HEK293T (cell line): ENCODE measurements at regions not wholly inside any gene's neighbourhood (a gene's known extent, or its start where the extent isn't known, plus 50 kb on each side); places are given as distances from the start of the nearest gene placed in this dataset.

Experiments
- CTCF ChIA-PET: fragments of 350-600 bp; formaldehyde crosslinking; extraction: SDS; loops from one replicate; lab custom pipeline; 2021; ENCODE audit warnings: antibody characterized with exemption, inconsistent platforms; lab: Yijun Ruan, JAX
- POLR2A ChIA-PET: fragments of 350-600 bp; formaldehyde crosslinking; extraction: SDS; loops from one replicate; lab custom pipeline; 2020; ENCODE audit warnings: antibody characterized with exemption, inconsistent platforms; lab: Yijun Ruan, JAX
- DNase-seq: peaks from one replicate; pipeline ENCODE4 v3.0.0; 2012; ENCODE audit warnings: mixed read lengths; ENCODE audit errors: extremely low spot score
- ARNT ChIP-seq: fragments of 450-650 bp; IDR thresholded peaks from 2 replicates; pipeline ENCODE4 v1.6.1; 2017; ENCODE audit warnings: mild to moderate bottlenecking
- BHLHE40 ChIP-seq: fragments of 450-650 bp; IDR thresholded peaks from 2 replicates; pipeline ENCODE4 v1.6.1; 2016; ENCODE audit warnings: mild to moderate bottlenecking, moderate library complexity, borderline replicate concordance
- CTBP1 ChIP-seq: fragments of 450-650 bp; IDR thresholded peaks from 2 replicates; pipeline ENCODE4 v1.6.1; 2016; ENCODE audit warnings: borderline replicate concordance
- ELF4 ChIP-seq: fragments of 450-650 bp; IDR thresholded peaks from 2 replicates; pipeline ENCODE4 v1.6.1; 2017; ENCODE audit warnings: antibody characterized with exemption
- FOXA1 ChIP-seq: fragments of 450-650 bp; IDR thresholded peaks from 2 replicates; pipeline ENCODE4 v1.6.1; 2016; ENCODE audit warnings: mild to moderate bottlenecking
- FOXK2 ChIP-seq: fragments of 450-650 bp; IDR thresholded peaks from 2 replicates; pipeline ENCODE4 v1.6.1; 2016; ENCODE audit warnings: mild to moderate bottlenecking
- FOXM1 ChIP-seq: fragments of 450-650 bp; IDR thresholded peaks from 2 replicates; pipeline ENCODE4 v1.6.1; 2017; ENCODE audit warnings: mild to moderate bottlenecking, borderline replicate concordance
- HDGF ChIP-seq: fragments of 450-650 bp; IDR thresholded peaks from 2 replicates; pipeline ENCODE4 v1.6.1; 2017; ENCODE audit warnings: antibody characterized with exemption, borderline replicate concordance
- L3MBTL2 ChIP-seq: fragments of 450-650 bp; conservative IDR thresholded peaks from 2 replicates; pipeline ENCODE4 v1.6.1; 2016; ENCODE audit warnings: mild to moderate bottlenecking
- LEF1 ChIP-seq: fragments of 450-650 bp; IDR thresholded peaks from 2 replicates; pipeline ENCODE4 v1.6.1; 2017; ENCODE audit warnings: mild to moderate bottlenecking, borderline replicate concordance
- NFRKB ChIP-seq: fragments of 450-650 bp; IDR thresholded peaks from 2 replicates; pipeline ENCODE4 v1.6.1; 2016; ENCODE audit warnings: mild to moderate bottlenecking, moderate library complexity
- SP1 ChIP-seq: fragments of 450-650 bp; IDR thresholded peaks from 2 replicates; pipeline ENCODE4 v1.6.1; 2017
- SUZ12 ChIP-seq: fragments of 450-650 bp; IDR thresholded peaks from 2 replicates; pipeline ENCODE4 v1.6.1; 2016; ENCODE audit warnings: mild to moderate bottlenecking
- TARDBP ChIP-seq: fragments of 450-650 bp; IDR thresholded peaks from 2 replicates; pipeline ENCODE4 v1.6.1; 2016
- TF ChIP-seq, protein P1 (sequence below): fragments of 450-650 bp; IDR thresholded peaks from 2 replicates; pipeline ENCODE4 v1.6.1; 2016

DNA sequence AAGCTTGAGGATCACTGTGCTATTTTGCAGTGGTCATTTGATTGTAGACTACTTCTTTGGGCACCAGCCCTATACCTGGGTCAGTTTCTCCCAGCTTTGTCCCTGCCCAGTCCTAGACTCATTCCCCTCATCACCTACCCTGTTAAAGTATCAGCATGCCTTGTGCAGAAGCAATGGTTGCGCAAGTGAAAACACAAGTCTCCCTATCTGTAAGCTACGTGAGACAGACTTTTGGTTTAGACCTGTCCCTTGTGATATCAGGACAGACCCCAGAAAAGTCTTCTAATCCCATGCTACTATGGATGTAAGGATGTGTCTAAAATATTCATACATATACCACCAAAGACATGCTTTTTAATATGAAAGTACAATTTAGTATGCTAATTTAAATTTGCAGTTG is 88.8 kb upstream of the ATP2B1 start:
- no peak for DNase-seq
- no peak for TF ChIP-seq NFRKB
- TF ChIP-seq CTBP1, result no peak
- no peak for TF ChIP-seq ARNT
- no peak for TF ChIP-seq ELF4
- TF ChIP-seq, protein P1, sequence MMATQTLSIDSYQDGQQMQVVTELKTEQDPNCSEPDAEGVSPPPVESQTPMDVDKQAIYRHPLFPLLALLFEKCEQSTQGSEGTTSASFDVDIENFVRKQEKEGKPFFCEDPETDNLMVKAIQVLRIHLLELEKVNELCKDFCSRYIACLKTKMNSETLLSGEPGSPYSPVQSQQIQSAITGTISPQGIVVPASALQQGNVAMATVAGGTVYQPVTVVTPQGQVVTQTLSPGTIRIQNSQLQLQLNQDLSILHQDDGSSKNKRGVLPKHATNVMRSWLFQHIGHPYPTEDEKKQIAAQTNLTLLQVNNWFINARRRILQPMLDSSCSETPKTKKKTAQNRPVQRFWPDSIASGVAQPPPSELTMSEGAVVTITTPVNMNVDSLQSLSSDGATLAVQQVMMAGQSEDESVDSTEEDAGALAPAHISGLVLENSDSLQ, result no peak
- no peak for TF ChIP-seq FOXK2
- no peak for TF ChIP-seq SUZ12
- TF ChIP-seq TARDBP, result no peak
- TF ChIP-seq L3MBTL2, result no peak
- TF ChIP-seq BHLHE40, result no peak
- no peak for TF ChIP-seq FOXA1
- TF ChIP-seq HDGF, result no peak
- TF ChIP-seq FOXM1, result no peak
- ChIA-PET CTCF (interaction anchor here (0.6 kb wide), 1 partner anchor 28 kb away, joined by 3 read pairs; no protein-coding TSS in a partner anchor), POLR2A (no interaction called here)

DNA sequence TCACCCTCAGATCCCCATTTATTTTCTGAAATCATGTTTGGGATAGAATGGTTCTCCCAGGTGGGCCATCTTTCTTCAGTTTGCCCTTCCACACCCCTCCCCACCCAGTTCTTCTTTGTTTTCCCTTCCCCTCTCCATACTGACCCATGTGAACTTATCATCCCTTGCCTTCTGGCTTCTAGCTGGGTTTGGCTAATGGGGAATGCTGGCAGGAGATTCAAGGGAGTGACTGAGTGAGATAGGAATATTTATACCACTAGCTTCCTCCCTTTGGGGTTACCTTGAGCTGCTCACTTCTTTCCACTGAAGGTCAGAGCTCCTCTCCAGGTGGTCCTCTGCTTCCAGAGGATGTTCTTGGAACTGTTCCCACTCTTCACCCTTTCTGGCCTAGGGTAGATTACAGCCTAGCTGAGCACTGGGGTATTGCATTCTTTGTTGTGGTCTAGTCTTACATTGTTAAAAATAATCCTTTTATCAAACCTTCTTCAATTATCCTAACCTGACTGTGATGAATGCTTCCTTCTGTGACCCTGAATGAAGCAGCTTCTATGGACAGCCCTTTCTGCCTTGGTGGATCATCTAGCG is 88.3 kb upstream of the ATP2B1 start:
- POLR2A ChIA-PET, result no interaction called here
- TF ChIP-seq FOXK2, result no peak
- TF ChIP-seq FOXA1, result no peak
- TF ChIP-seq HDGF, result no peak
- TF ChIP-seq SUZ12, result no peak
- TF ChIP-seq FOXM1, result no peak
- TF ChIP-seq NFRKB, result no peak
- TF ChIP-seq CTBP1, result no peak
- no peak for TF ChIP-seq BHLHE40
- DNase-seq, result no peak
- CTCF ChIA-PET, result no interaction called here

DNA sequence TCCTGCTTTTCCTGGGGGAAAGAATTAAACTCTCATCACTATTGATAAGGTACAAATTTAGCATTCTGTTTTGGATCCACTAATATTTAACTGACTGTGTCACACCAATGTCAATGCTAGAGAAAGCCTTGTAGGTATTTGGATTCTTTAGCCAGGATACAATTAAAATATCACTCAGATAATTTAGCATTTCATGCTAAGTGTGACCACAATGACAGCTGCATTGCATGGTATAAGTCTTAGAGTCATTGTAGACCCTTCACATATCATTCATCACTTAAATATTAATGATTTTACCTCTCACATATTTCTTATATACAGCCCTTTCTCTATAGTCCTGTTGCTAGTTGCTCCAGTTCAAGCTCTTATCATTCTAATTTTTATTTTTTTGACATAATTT is 85.3 kb upstream of the ATP2B1 start:
- ChIA-PET CTCF (no interaction called here), POLR2A (no interaction called here)
- TF ChIP-seq NFRKB (no peak), ELF4 (no peak)
- no peak for DNase-seq

DNA sequence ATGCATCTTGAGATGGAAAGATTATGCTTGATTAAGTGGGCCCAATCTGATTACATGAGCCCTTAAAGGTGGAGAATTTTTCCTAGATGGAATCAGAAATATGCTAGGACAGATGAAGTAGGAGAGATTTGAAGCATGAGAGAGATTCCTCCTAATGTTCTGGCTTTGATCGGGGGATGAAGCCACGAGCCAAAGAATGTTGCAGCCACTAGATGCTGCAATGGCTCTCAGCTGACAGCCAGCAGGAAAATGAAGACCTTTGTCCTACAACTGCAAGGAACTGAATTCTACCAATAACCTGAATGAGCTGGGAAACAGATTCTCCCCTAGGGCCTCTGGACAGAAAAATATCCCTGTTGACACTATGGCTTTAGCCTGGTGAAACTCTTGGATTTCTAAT is 82.6 kb upstream of the ATP2B1 start:
- CTCF ChIA-PET, result no interaction called here
- TF ChIP-seq FOXK2 (no peak), CTBP1 (no peak), NFRKB (no peak), BHLHE40 (no peak), ARNT (no peak)
- POLR2A ChIA-PET, result no interaction called here
- DNase-seq, result no peak

DNA sequence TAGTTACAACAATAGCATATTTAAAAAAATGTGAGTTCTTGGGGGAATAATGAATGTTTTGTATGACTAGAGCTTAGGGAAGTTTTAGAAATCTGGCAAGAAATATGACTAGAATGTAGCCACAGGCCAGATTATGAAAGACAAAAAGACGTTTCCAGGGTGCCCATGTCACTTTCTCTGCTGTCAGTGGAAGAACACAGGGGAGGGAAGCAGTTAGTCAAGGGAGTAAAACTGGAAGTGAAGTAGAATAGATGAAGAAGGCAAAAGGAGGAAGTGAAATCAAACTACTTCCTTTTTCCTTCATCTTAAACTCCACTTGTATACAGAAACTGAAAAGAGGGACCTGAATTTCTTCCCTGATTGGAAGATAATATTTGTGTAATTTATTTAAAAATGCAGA is 81.2 kb upstream of the ATP2B1 start:
- ChIA-PET CTCF (no interaction called here), POLR2A (no interaction called here)
- no peak for TF ChIP-seq HDGF
- TF ChIP-seq, protein P1, result no peak
- TF ChIP-seq FOXK2, result no peak
- no peak for TF ChIP-seq BHLHE40
- no peak for TF ChIP-seq NFRKB
- no peak for TF ChIP-seq FOXA1
- TF ChIP-seq FOXM1, result no peak
- no peak for DNase-seq

DNA sequence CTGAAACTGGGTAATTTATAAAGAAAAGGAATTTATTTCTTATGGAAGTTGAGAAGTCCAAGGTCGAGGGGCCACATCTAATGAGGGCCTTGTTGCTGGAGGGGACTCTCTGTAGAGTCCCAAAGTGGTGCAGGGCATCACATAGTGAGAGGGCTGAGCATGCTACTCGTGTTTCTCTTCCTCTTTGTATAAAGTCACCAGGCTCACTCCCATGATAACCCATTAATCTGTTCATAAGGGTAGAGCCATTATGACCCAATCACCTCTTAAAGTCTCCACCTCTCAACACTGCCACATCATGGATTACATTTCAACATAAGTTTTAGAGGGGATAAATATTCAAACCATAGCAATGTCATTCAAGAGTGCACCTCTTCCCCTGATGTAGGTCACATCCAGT is 79.1 kb upstream of the ATP2B1 start:
- CTCF ChIA-PET, result no interaction called here
- no peak for DNase-seq
- POLR2A ChIA-PET, result no interaction called here
- TF ChIP-seq, protein P1, result no peak
- TF ChIP-seq LEF1 (no peak), SUZ12 (no peak), SP1 (no peak), TARDBP (no peak), ELF4 (no peak)

DNA sequence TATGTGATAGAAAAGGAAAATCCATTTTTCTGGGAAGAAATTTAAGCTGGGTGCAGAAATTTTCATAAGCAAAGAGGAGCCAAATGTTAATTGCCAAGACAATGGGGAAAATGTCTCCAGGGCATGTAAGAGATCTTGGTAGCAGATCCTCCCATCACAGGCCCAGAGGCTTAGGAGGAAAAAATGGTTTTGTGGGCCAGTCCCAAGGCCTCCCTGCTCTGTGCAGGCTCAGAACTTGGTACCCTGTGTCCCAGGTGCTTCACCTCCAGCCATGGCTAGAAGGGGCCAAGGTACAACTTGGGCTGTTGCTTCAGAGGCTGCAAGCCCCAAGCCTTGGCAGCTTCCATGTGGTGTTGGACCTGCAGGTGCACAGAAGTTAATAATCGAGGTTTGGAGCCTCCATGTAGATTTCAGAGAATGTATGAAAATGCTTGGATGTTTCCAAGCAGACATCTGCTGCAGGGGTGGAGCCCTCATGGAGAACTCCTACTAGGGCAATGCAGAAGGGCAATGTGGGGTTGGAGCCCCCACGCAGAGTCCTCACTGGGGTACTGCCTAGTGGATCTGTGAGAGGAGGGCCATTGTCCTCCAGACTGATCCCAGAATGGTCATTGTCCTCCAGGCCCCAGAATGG is 77.7 kb upstream of the ATP2B1 start:
- no peak for DNase-seq
- POLR2A ChIA-PET, result no interaction called here
- CTCF ChIA-PET, result no interaction called here
- no peak for TF ChIP-seq NFRKB
- TF ChIP-seq, protein P1, result no peak
- TF ChIP-seq ELF4, result no peak
- TF ChIP-seq SUZ12, result no peak
- no peak for TF ChIP-seq LEF1
- TF ChIP-seq FOXA1, result no peak
- TF ChIP-seq L3MBTL2, result no peak
